ENCODE measurements at regions not wholly inside any gene's neighbourhood (a gene's known extent, or its start where the extent isn't known, plus 50 kb on each side); places are given as distances from the start of the nearest gene placed in this dataset.

DNA sequence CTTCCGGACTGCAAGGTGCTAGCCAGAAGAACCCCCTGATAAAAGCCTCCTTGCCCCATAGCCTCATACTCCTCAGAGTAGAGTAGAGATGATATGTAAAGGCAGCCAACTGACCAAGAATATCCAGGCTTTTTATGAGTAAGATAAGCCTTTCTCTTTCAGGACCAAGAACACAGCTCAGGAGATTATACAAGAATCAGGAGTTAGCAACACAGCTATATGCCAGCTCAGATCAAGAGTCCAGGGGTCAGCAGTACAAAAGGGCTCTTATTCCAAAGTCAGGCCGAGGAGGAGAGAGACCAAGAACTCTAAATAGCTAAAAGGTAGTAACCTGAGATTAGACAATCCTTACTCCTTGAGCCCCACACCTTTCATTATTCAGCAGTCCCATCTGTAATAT lies 135.3 kb downstream of the BTG1 start:
- TF ChIP-seq, protein P1, sequence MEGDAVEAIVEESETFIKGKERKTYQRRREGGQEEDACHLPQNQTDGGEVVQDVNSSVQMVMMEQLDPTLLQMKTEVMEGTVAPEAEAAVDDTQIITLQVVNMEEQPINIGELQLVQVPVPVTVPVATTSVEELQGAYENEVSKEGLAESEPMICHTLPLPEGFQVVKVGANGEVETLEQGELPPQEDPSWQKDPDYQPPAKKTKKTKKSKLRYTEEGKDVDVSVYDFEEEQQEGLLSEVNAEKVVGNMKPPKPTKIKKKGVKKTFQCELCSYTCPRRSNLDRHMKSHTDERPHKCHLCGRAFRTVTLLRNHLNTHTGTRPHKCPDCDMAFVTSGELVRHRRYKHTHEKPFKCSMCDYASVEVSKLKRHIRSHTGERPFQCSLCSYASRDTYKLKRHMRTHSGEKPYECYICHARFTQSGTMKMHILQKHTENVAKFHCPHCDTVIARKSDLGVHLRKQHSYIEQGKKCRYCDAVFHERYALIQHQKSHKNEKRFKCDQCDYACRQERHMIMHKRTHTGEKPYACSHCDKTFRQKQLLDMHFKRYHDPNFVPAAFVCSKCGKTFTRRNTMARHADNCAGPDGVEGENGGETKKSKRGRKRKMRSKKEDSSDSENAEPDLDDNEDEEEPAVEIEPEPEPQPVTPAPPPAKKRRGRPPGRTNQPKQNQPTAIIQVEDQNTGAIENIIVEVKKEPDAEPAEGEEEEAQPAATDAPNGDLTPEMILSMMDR (IDR thresholded peaks at IDR 0.05), result no peak
- TF ChIP-seq POLR2AphosphoS5 (IDR thresholded peaks at IDR 0.05), result no peak
